ENCODE measurements at regions not wholly inside any gene's neighbourhood (a gene's known extent, or its start where the extent isn't known, plus 50 kb on each side); places are given as distances from the start of the nearest gene placed in this dataset.

- no peak for ATAC-seq
- Histone ChIP-seq H4K20me1 (ENCODE audit: insufficient read depth) (no peaks in the 10 kb centered on the region), H3K79me2 (ENCODE audit: insufficient read depth, low read length) (no peaks in the 10 kb centered on the region), H3K4me2 (ENCODE audit: low read length) (no peak overlapping the region), H3K9ac (ENCODE audit: low read length) (no peak overlapping the region), H3K9me3 (ENCODE audit: control insufficient read depth in 1 of 2, insufficient read depth in 1 of 2, low read depth in 1 of 2, low read length in 2 of 2) (no peaks in the 10 kb centered on the region), H3K27ac (ENCODE audit: low read depth, low read length) (no peak overlapping the region), H3K36me3 (ENCODE audit: control insufficient read depth in 1 of 2, insufficient read depth in 2 of 2, low read length in 2 of 2) (no peaks in the 10 kb centered on the region), H3K27me3 (ENCODE audit: insufficient read depth, low read length) (peaks cover 3% of the 10 kb centered on the region; the same call in 1 of the 2 replicates), H2AFZ (ENCODE audit: low read depth, low read length, poor library complexity, severe bottlenecking) (no peak overlapping the region), H3K4me3 (replicated peaks in 1 of 2; ENCODE audit: low read depth in 1 of 2, low read length in 2 of 2) (no peak overlapping the region), H3K4me1 (ENCODE audit: control insufficient read depth in 1 of 2, insufficient read depth in 2 of 2, low read length in 2 of 2) (peaks cover 0 to 4% of the 10 kb centered on the region in 2 experiments; a peak in 1 of 4 replicates), H3K9me2 (ENCODE audit: insufficient read depth) (no peaks in the 10 kb centered on the region)
- intact Hi-C loops (cut with micrococcal nuclease) = no loop called here
- ChIA-PET POLR2A (no interaction called here), RAD21 (ENCODE audit: low non-redundant PET in 1 of 2, low total read pairs in 2 of 2, uncharacterized antibody in 2 of 2, unreplicated experiment in 2 of 2) (no interaction called here), CTCF (no interaction called here)
- BruUV-seq (replicated peaks) = no TSS peak
- DNase-seq (ENCODE audit: low read depth, low spot score) = no peak
- TF ChIP-seq JUND (IDR thresholded peaks at IDR 0.05) (no peak), TCF7L2 (IDR thresholded peaks at IDR 0.05; ENCODE audit: borderline replicate concordance, extremely low read depth, insufficient read depth, insufficient read length) (no peak), SIN3A (IDR thresholded peaks at IDR 0.05; ENCODE audit: low read depth) (no peak), ZFX (IDR thresholded peaks at IDR 0.05) (no peak), MAX (IDR thresholded peaks at IDR 0.05) (no peak), YY1 (IDR thresholded peaks at IDR 0.05; ENCODE audit: extremely low read depth, insufficient replicate concordance, low read depth, low read length) (no peak), EZH2phosphoT487 (IDR thresholded peaks at IDR 0.05; ENCODE audit: borderline replicate concordance) (no peak)
Measured at GRCh38 chr3:127475975-127476705, 114.4 kb downstream of the TPRA1 start.

DNA sequence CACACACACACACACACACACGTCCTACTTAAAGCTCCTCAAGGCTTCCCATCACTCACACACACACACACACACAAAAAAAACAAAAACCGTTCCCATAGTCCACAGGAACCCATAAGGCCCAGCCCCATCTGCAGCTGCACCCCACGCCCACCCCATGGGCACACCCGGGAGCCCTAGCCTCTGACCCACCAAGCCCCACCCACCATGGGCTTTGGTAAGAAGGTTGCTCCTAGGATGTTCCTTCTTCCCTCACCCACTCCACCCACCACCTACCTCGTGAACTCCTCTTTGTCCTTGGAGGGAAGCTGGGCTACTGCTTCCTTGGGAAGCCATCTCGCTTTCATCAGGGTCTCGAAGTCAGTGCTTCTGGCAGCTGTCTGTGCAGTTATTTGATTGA, 115.1 kb downstream of the TPRA1 start:
- no TSS peak for BruUV-seq (replicated peaks)
- Histone ChIP-seq H4K20me1 (ENCODE audit: insufficient read depth) (no peaks in the 10 kb centered on the region), H3K4me3 (replicated peaks in 1 of 2; ENCODE audit: low read depth in 1 of 2, low read length in 2 of 2) (no peak overlapping the region), H2AFZ (ENCODE audit: low read depth, low read length, poor library complexity, severe bottlenecking) (no peak overlapping the region), H3K9me3 (ENCODE audit: control insufficient read depth in 1 of 2, insufficient read depth in 1 of 2, low read depth in 1 of 2, low read length in 2 of 2) (no peaks in the 10 kb centered on the region), H3K4me2 (ENCODE audit: low read length) (no peak overlapping the region), H3K9ac (ENCODE audit: low read length) (no peak overlapping the region), H3K4me1 (ENCODE audit: control insufficient read depth in 1 of 2, insufficient read depth in 2 of 2, low read length in 2 of 2) (peaks cover 0 to 4% of the 10 kb centered on the region in 2 experiments; a peak in 1 of 4 replicates), H3K27me3 (ENCODE audit: insufficient read depth, low read length) (peaks cover 3% of the 10 kb centered on the region; the same call in 1 of the 2 replicates), H3K27ac (ENCODE audit: low read depth, low read length) (no peak overlapping the region), H3K36me3 (ENCODE audit: control insufficient read depth in 1 of 2, insufficient read depth in 2 of 2, low read length in 2 of 2) (no peaks in the 10 kb centered on the region), H3K79me2 (ENCODE audit: insufficient read depth, low read length) (no peaks in the 10 kb centered on the region), H3K9me2 (ENCODE audit: insufficient read depth) (no peaks in the 10 kb centered on the region)
- DNase-seq (ENCODE audit: low read depth, low spot score) (no peak), ATAC-seq (no peak)
- intact Hi-C loops (cut with micrococcal nuclease) = no loop called here
- POLR2A ChIA-PET = no interaction called here
- RAD21 ChIA-PET (ENCODE audit: low non-redundant PET in 1 of 2, low total read pairs in 2 of 2, uncharacterized antibody in 2 of 2, unreplicated experiment in 2 of 2) = no interaction called here
- CTCF ChIA-PET = no interaction called here
- TF ChIP-seq ZFX (IDR thresholded peaks at IDR 0.05) = no peak
- no peak for TF ChIP-seq REST (IDR thresholded peaks at IDR 0.05; ENCODE audit: low read depth)
- TF ChIP-seq POLR2AphosphoS5 (IDR thresholded peaks at IDR 0.05; ENCODE audit: low read depth, low read length) = no peak
- no peak for TF ChIP-seq SP1 (IDR thresholded peaks at IDR 0.05; ENCODE audit: low read depth)
- no peak for TF ChIP-seq CBX3 (IDR thresholded peaks at IDR 0.05; ENCODE audit: low read depth)
- no peak for TF ChIP-seq EGR1 (IDR thresholded peaks at IDR 0.05; ENCODE audit: low read depth)
- no peak for TF ChIP-seq CTCF (IDR thresholded peaks at IDR 0.05 in 2 of 3, conservative IDR thresholded peaks at IDR 0.05 in 1 of 3; ENCODE audit: borderline replicate concordance in 1 of 3, insufficient read depth in 1 of 3, low read depth in 2 of 3, low read length in 2 of 3)
- TF ChIP-seq EZH2phosphoT487 (IDR thresholded peaks at IDR 0.05; ENCODE audit: borderline replicate concordance) = no peak
- no peak for TF ChIP-seq ELF1 (IDR thresholded peaks at IDR 0.05; ENCODE audit: borderline replicate concordance, low read depth)
- no peak for TF ChIP-seq TCF7L2 (IDR thresholded peaks at IDR 0.05; ENCODE audit: borderline replicate concordance, extremely low read depth, insufficient read depth, insufficient read length)
- no peak for TF ChIP-seq JUND (IDR thresholded peaks at IDR 0.05)

Data from HCT116 (cell line).